ENCODE measurements at regions not wholly inside any gene's neighbourhood (a gene's known extent, or its start where the extent isn't known, plus 50 kb on each side); places are given as distances from the start of the nearest gene placed in this dataset.

DNA sequence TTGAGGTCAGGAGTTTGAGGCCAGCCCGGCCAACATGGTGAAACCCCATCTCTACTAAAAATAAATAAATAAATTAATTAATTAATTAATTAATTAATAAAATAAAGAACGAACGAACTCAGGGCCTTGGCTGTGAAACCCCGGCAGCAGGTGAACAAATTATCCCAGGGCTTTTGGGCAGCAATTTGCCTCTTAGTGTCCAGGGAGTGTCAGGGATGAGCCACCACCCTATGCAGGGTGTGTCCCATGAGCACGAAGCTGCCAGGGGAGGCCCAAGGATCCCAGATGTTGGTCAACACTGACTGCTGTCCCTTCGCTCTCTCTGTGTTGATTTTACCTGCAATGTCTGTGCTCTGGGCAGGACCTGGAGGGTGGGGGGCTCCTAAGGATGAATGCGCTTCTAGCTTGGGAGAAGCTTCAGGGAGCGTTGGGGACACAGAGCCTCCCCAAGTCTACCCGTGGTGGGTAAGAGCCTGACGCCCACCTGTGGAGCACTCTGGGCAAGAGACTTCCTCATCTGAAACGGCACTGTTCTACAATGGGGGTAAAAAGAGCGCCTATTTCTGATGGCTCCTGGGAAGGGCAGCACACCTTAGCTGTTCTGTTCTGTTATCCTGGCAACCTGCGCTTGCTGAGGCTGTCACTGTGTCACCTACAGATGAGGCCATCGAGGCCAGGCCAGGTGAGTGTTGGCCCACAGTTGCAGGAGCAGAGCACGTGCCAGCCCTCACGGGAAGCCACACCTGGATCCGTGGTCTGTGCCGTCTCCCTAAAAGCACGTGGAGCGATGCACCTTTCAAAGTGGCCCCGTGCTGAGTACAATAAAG, 125.5 kb upstream of the CDH4 start:
- Histone ChIP-seq H3K4me1 (ENCODE audit: control insufficient read depth, insufficient read depth, low read length) (no peaks in the 10 kb centered on the region), H3K36me3 (ENCODE audit: control insufficient read depth, insufficient read depth, low read length) (no peaks in the 10 kb centered on the region), H3K9me3 (ENCODE audit: control insufficient read depth, insufficient read depth, low read depth, low read length) (no peaks in the 10 kb centered on the region), H3K27me3 (ENCODE audit: control insufficient read depth, insufficient read depth, low read length) (no peaks in the 10 kb centered on the region; the same call in 1 of the 2 replicates), H3K27ac (ENCODE audit: low read length) (no peak overlapping the region), H3K4me3 (ENCODE audit: low read depth in 2 of 2, low read length in 2 of 2) (no peak overlapping the region)
- intact Hi-C loops (cut with micrococcal nuclease; ENCODE audit: unreplicated experiment) (no loop called here), in situ Hi-C loops (cut with HindIII; ENCODE audit: low pct_unique_long_range_greater_than_20kb, low sequenced_read_pairs) (no loop called here)
- POLR2A ChIA-PET: no interaction called here
- no peak for DNase-seq (ENCODE audit: low read depth, low spot score)
- BruUV-seq (replicated peaks): no TSS peak
- TF ChIP-seq SIN3A (IDR thresholded peaks at IDR 0.05; ENCODE audit: borderline replicate concordance, insufficient read depth, low read depth, low read length): no peak
- TF ChIP-seq, protein P1, sequence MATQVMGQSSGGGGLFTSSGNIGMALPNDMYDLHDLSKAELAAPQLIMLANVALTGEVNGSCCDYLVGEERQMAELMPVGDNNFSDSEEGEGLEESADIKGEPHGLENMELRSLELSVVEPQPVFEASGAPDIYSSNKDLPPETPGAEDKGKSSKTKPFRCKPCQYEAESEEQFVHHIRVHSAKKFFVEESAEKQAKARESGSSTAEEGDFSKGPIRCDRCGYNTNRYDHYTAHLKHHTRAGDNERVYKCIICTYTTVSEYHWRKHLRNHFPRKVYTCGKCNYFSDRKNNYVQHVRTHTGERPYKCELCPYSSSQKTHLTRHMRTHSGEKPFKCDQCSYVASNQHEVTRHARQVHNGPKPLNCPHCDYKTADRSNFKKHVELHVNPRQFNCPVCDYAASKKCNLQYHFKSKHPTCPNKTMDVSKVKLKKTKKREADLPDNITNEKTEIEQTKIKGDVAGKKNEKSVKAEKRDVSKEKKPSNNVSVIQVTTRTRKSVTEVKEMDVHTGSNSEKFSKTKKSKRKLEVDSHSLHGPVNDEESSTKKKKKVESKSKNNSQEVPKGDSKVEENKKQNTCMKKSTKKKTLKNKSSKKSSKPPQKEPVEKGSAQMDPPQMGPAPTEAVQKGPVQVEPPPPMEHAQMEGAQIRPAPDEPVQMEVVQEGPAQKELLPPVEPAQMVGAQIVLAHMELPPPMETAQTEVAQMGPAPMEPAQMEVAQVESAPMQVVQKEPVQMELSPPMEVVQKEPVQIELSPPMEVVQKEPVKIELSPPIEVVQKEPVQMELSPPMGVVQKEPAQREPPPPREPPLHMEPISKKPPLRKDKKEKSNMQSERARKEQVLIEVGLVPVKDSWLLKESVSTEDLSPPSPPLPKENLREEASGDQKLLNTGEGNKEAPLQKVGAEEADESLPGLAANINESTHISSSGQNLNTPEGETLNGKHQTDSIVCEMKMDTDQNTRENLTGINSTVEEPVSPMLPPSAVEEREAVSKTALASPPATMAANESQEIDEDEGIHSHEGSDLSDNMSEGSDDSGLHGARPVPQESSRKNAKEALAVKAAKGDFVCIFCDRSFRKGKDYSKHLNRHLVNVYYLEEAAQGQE (IDR thresholded peaks at IDR 0.05; ENCODE audit: insufficient read depth in 1 of 2, low read depth in 2 of 2, low read length in 1 of 2): no peak
- TF ChIP-seq, protein P2, sequence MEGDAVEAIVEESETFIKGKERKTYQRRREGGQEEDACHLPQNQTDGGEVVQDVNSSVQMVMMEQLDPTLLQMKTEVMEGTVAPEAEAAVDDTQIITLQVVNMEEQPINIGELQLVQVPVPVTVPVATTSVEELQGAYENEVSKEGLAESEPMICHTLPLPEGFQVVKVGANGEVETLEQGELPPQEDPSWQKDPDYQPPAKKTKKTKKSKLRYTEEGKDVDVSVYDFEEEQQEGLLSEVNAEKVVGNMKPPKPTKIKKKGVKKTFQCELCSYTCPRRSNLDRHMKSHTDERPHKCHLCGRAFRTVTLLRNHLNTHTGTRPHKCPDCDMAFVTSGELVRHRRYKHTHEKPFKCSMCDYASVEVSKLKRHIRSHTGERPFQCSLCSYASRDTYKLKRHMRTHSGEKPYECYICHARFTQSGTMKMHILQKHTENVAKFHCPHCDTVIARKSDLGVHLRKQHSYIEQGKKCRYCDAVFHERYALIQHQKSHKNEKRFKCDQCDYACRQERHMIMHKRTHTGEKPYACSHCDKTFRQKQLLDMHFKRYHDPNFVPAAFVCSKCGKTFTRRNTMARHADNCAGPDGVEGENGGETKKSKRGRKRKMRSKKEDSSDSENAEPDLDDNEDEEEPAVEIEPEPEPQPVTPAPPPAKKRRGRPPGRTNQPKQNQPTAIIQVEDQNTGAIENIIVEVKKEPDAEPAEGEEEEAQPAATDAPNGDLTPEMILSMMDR (IDR thresholded peaks at IDR 0.05): no peak
- no peak for TF ChIP-seq POLR2AphosphoS5 (IDR thresholded peaks at IDR 0.05; ENCODE audit: low read depth, low read length)
- TF ChIP-seq TCF7L2 (IDR thresholded peaks at IDR 0.05; ENCODE audit: low read depth, low read length): no peak
- CTCF ChIA-PET: no interaction called here
- ATAC-seq: no peak

DNA sequence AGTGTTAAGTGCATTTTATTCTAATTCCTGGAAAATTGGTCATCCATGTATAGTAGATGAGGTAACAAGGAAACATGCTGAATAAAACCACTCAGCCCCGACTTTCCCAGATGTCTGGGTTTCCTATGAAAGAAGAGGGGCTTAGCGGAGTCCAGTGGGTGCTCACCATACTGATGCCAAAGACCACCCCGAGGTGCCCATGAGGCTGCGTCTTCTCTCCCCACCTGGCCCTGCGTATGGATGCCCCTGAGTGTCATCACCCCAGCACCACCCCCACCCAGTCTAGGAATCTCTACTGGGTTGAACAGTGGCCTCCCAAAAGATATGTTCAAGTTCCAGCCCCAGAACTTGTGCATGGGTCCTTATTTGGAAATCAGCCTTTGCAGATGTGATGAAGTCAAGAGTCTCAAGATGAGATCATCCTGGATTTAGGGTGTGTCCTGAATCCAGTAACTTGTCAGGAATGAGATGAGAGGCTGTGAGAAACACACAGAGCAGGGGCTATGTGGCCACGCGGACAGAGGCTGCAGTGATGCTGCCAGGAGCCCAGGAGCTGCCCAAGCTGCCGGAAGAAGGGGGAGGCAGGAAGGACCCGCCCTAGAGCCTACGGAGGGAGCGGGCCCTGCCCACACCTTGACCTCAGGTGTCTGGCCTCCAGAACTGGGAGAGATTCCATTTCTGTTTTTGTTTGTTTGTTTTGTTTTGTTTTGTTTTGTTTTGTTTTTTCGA, 124.6 kb upstream of the CDH4 start:
- no TSS peak for BruUV-seq (replicated peaks)
- ChIA-PET POLR2A (no interaction called here), CTCF (no interaction called here)
- in situ Hi-C loops (cut with HindIII; ENCODE audit: low pct_unique_long_range_greater_than_20kb, low sequenced_read_pairs) (no loop called here), intact Hi-C loops (cut with micrococcal nuclease; ENCODE audit: unreplicated experiment) (no loop called here)
- Histone ChIP-seq H3K9me3 (ENCODE audit: control insufficient read depth, insufficient read depth, low read depth, low read length) (no peaks in the 10 kb centered on the region), H3K27me3 (ENCODE audit: control insufficient read depth, insufficient read depth, low read length) (no peaks in the 10 kb centered on the region; the same call in 1 of the 2 replicates), H3K27ac (ENCODE audit: low read length) (no peak overlapping the region), H3K4me3 (ENCODE audit: low read depth in 2 of 2, low read length in 2 of 2) (no peak overlapping the region), H3K36me3 (ENCODE audit: control insufficient read depth, insufficient read depth, low read length) (no peaks in the 10 kb centered on the region), H3K4me1 (ENCODE audit: control insufficient read depth, insufficient read depth, low read length) (no peaks in the 10 kb centered on the region)
- TF ChIP-seq, protein P1 (IDR thresholded peaks at IDR 0.05; ENCODE audit: insufficient read depth in 1 of 2, low read depth in 2 of 2, low read length in 1 of 2): no peak
- TF ChIP-seq SIN3A (IDR thresholded peaks at IDR 0.05; ENCODE audit: borderline replicate concordance, insufficient read depth, low read depth, low read length) (no peak), POLR2AphosphoS5 (IDR thresholded peaks at IDR 0.05; ENCODE audit: low read depth, low read length) (no peak)
- DNase-seq (ENCODE audit: low read depth, low spot score) (no peak), ATAC-seq (no peak)

Data from Panc1 (cell line).